ENCODE measurements at regions not wholly inside any gene's neighbourhood (a gene's known extent, or its start where the extent isn't known, plus 50 kb on each side); places are given as distances from the start of the nearest gene placed in this dataset.

GRCh38 chr3:29186131-29186599, 94.7 kb upstream of the RBMS3 start:
- no peak for DNase-seq (ENCODE audit: low read depth)

DNA sequence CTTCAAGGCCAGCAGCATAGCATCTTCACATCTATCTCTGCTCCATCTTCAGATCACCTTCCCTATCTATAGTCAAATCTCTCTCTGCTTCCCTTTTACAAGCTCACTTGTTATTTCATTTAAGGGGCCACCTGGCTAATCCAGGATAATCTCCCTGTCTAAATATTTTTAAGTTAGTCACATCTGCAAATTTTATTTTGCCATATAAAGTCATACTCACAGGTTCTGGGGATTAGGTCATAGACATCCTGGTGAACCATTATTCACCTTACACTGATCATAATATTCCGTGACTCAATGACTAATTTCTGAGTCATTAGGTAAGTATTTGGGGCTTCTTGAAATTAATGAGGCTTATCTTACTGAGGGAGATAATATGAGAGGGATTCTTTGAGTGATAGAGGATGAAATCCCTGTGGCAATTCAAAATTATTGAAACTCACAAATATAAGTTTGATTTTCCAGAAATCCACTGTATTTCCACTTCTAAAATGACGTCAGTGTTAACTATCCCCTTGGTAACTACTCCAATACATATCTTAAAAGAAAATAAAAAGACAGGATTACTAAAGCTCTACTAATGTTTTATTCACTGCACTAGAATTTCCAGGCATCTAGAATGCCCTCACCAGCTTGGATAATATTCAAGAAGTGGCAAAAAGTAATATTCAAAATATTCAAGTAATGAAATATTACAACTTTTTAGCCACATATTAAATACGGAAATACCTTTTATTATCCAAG, 93.7 kb upstream of the RBMS3 start:
- DNase-seq (ENCODE audit: low read depth), result no peak

- DNase-seq (ENCODE audit: low read depth), result no peak
Measured at GRCh38 chr3:29189328-29189727, 91.5 kb upstream of the RBMS3 start.

GRCh38 chr3:29194139-29194538, 86.7 kb upstream of the RBMS3 start:
- DNase-seq (ENCODE audit: low read depth), result no peak

- DNase-seq (ENCODE audit: low read depth), result no peak
Measured at GRCh38 chr3:29195056-29195455, 85.8 kb upstream of the RBMS3 start.

GRCh38 chr3:29201604-29202003, 79.3 kb upstream of the RBMS3 start:
- no peak for DNase-seq (ENCODE audit: low read depth)

- DNase-seq (ENCODE audit: low read depth), result no peak
Measured at GRCh38 chr3:29202378-29202777, 78.5 kb upstream of the RBMS3 start.

GRCh38 chr3:29203851-29204250, 77.0 kb upstream of the RBMS3 start:
- no peak for DNase-seq (ENCODE audit: low read depth)

DNA sequence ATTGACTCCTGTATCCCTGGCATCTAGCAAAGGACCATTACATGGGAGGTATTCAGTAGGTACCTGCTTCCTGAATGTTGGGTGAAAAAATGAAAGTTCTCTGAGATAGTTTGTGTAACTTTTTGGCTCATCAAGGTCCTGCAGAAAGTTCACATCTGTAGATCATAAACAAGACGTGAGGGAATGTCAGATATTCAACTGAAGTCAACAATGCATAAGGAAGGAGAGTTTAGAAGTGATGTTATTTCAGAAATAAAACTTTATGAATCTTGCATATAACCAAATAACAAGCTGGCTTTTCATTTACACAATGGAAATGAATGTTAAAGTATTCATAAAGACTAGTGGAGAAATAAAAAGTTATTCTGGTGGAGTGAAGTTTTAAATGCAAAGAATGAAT, 73.4 kb upstream of the RBMS3 start:
- no peak for DNase-seq (ENCODE audit: low read depth)

- DNase-seq (ENCODE audit: low read depth), result no peak
Measured at GRCh38 chr3:29212789-29213433, 68.0 kb upstream of the RBMS3 start.

DNA sequence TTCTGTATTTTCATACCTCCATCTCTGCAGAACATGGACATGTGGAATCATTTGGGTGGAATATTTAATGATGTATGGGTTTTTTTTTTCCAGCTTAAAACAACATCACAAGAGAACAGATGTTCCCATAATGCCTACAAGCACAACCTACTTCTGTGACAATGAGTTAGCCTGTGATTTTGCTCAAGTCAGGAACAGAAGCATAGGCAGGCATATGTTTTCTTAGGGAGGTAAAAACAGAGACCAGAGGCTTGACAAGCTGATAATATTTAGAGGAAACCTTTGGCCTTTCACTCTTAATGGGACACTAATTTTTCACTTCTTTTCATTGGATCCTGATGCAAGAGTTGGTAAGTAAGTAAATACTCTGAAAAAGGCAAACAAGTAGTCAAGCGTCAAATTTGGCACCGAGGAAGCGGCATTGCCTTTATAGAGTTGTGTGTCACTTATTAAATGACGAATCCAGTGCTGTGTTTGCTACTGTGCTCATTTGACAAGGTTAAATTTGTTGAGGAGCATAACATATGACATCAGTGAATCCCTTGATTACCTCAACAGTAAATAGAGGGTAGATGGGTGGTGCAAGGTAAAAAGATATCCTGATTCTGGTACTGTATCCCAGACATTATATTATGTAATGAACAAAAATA, 66.7 kb upstream of the RBMS3 start:
- no peak for DNase-seq (ENCODE audit: low read depth)

- DNase-seq (ENCODE audit: low read depth), result no peak
Measured at GRCh38 chr3:29215948-29216347, 64.9 kb upstream of the RBMS3 start.

DNA sequence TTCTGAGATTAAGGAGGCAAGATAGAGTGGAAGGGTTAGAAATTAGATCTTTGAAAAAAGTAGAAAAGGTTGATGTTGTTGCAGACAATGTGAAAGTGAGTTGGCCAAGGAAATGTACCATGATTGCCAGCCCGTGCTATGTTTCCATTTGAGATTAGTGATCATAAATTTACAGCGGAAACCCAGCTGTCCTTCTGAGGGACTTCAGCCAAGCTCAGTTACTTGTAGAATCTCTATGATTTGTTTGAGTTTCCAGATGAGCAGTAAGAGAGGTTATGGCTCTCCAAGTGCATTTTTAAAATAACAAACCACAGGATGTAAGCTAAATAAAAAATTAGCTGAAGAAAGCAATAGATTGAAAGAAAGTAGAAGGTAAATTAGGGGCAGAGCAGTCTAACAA, 54.2 kb upstream of the RBMS3 start:
- DNase-seq (ENCODE audit: low read depth), result no peak

DNA sequence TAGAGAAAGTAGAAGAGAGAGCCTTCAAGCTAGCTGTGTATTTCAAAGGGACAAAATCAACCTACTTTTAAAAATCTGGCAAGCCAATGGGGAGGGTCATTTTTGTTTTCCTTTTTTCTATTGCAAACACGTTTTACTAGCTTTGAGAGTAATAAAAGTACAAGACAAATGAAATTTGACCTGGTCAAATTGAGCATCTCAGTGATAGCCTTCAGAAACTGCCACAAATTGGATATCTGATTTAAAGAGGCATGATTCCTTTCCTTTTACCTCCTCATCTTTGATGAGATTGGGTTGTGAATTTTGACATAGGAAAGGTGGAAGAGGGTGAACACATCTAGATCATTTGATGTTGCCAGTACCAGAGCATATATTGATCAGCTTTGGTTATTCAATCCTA, 53.6 kb upstream of the RBMS3 start:
- DNase-seq (ENCODE audit: low read depth), result no peak
